H1 (cell line): ENCODE measurements at regions not wholly inside any gene's neighbourhood (a gene's known extent, or its start where the extent isn't known, plus 50 kb on each side); places are given as distances from the start of the nearest gene placed in this dataset.

ENCODE experiments used
- BCL11A ChIP-seq, 2 experiments: IDR thresholded peaks; one replicate each; pipeline ENCODE4 v1.6.1; 2011; ENCODE audit warnings: low read depth in 2 of 2, low read length in 2 of 2, mild to moderate bottlenecking in 2 of 2
- BRCA1 ChIP-seq: IDR thresholded peaks from 2 replicates; pipeline ENCODE4 v1.6.1; 2012; ENCODE audit warnings: low read depth, low read length, improper control_type of control experiment
- E2F6 ChIP-seq: IDR thresholded peaks from 2 replicates; pipeline ENCODE4 v1.6.1; 2012; ENCODE audit warnings: inconsistent platforms
- JUND ChIP-seq: IDR thresholded peaks from 2 replicates; pipeline ENCODE4 v1.6.1; 2011; ENCODE audit warnings: mild to moderate bottlenecking, improper control_type of control experiment, low read length
- MAFK ChIP-seq: IDR thresholded peaks from 2 replicates; pipeline ENCODE4 v1.6.1; 2012; ENCODE audit warnings: low read depth, mild to moderate bottlenecking, improper control_type of control experiment, low read length
- RFX5 ChIP-seq: IDR thresholded peaks from 2 replicates; pipeline ENCODE4 v1.6.1; 2011; ENCODE audit warnings: low read depth, low read length, improper control_type of control experiment, borderline replicate concordance
- SIX5 ChIP-seq: IDR thresholded peaks from 2 replicates; pipeline ENCODE4 v1.6.1; 2011; ENCODE audit warnings: mild to moderate bottlenecking, low read depth, low read length
- TAF7 ChIP-seq: optimal IDR thresholded peaks from 2 replicates; pipeline ENCODE3; 2011; ENCODE audit warnings: low read depth, mild to moderate bottlenecking, inconsistent platforms, low read length, moderate library complexity, borderline replicate concordance

- no peak for TF ChIP-seq MAFK
- no peak for TF ChIP-seq TAF7
- TF ChIP-seq BRCA1 = no peak
- no peak for TF ChIP-seq E2F6
- TF ChIP-seq RFX5 = no peak
- no peak for TF ChIP-seq BCL11A (IDR thresholded peaks at IDR 0.05; ENCODE audit: low read depth in 2 of 2, low read length in 2 of 2)
- TF ChIP-seq JUND = no peak
- TF ChIP-seq SIX5 = no peak
Observed at GRCh38 chr10:78740976-78741915, 327.5 kb upstream of the ZMIZ1 start (continued).
